ENCODE measurements at regions not wholly inside any gene's neighbourhood (a gene's known extent, or its start where the extent isn't known, plus 50 kb on each side); places are given as distances from the start of the nearest gene placed in this dataset.

DNA sequence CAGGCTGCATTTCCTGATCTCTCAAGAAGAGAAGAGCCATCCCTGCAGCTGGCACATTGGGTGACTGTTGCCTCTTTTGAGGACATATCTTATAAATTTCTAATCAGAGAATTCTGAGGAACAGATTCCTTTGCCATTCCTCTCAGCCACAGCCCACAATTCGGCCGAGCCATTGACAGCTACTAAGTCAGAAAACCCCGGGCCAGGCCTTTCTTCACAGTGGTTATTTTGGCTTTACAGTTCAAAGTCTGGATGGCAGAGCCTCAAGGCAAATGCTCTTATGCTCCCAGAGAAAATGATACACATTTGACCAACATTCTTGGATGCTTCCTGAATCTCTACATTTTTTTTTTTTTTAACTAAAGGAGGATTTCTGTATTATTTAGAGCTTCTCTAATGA is 138.4 kb upstream of the FRMD6 start (continued):
- TF ChIP-seq PRPF4 (IDR thresholded peaks at IDR 0.05; ENCODE audit: low read depth, low read length, poor library complexity, severe bottlenecking) (no peak), ZBTB1 (CRISPR knock-in tag; IDR thresholded peaks at IDR 0.05; ENCODE audit: borderline replicate concordance) (no peak), ATRX (CRISPR knock-in tag; IDR thresholded peaks at IDR 0.05; ENCODE audit: borderline replicate concordance) (no peak)
- TF ChIP-seq, protein P1, sequence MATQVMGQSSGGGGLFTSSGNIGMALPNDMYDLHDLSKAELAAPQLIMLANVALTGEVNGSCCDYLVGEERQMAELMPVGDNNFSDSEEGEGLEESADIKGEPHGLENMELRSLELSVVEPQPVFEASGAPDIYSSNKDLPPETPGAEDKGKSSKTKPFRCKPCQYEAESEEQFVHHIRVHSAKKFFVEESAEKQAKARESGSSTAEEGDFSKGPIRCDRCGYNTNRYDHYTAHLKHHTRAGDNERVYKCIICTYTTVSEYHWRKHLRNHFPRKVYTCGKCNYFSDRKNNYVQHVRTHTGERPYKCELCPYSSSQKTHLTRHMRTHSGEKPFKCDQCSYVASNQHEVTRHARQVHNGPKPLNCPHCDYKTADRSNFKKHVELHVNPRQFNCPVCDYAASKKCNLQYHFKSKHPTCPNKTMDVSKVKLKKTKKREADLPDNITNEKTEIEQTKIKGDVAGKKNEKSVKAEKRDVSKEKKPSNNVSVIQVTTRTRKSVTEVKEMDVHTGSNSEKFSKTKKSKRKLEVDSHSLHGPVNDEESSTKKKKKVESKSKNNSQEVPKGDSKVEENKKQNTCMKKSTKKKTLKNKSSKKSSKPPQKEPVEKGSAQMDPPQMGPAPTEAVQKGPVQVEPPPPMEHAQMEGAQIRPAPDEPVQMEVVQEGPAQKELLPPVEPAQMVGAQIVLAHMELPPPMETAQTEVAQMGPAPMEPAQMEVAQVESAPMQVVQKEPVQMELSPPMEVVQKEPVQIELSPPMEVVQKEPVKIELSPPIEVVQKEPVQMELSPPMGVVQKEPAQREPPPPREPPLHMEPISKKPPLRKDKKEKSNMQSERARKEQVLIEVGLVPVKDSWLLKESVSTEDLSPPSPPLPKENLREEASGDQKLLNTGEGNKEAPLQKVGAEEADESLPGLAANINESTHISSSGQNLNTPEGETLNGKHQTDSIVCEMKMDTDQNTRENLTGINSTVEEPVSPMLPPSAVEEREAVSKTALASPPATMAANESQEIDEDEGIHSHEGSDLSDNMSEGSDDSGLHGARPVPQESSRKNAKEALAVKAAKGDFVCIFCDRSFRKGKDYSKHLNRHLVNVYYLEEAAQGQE (IDR thresholded peaks at IDR 0.05; ENCODE audit: borderline replicate concordance in 1 of 2, low read depth in 1 of 2, low read length in 2 of 2): no peak

- Histone ChIP-seq H3K4me2 (ENCODE audit: low read depth, low read length) (no peak overlapping the region), H3K4me3 (replicated peaks in 1 of 3; ENCODE audit: insufficient read depth in 1 of 3, low read depth in 2 of 3, low read length in 3 of 3) (no peak overlapping the region), H3K27ac (ENCODE audit: extremely low read length, insufficient read depth, low read length) (no peak overlapping the region), H3K79me2 (ENCODE audit: insufficient read depth, low read length) (no peaks in the 10 kb centered on the region), H3K27me3 (ENCODE audit: control insufficient read depth in 1 of 2, insufficient read depth in 2 of 2, low read length in 2 of 2) (no peaks in the 10 kb centered on the region), H3K4me1 (ENCODE audit: insufficient read depth, low read length) (no peaks in the 10 kb centered on the region), H3K36me3 (replicated peaks in 1 of 2; ENCODE audit: control insufficient read depth in 1 of 2, insufficient read depth in 2 of 2, low read length in 2 of 2) (no peaks in the 10 kb centered on the region), H2AFZ (ENCODE audit: low read length) (no peak overlapping the region), H3K9me3 (ENCODE audit: low read length) (no peaks in the 10 kb centered on the region), H3K9ac (ENCODE audit: insufficient read depth, low read depth, low read length) (no peak overlapping the region), H4K20me1 (ENCODE audit: insufficient read depth, low read length) (no peaks in the 10 kb centered on the region)
- in situ Hi-C loops (cut with HindIII; ENCODE audit: extremely low pct_ligation_motif_present, low pct_unique_long_range_greater_than_20kb): no loop called here
- FAIRE-seq: no peak
- ATAC-seq: no peak
- WGBS (ENCODE audit: low lambda C conversion rate): 0% methylated on average over 2 of the region's 2 CpGs
- POLR2A ChIA-PET: no interaction called here
- no TSS peak for BruUV-seq (replicated peaks)
- TF ChIP-seq ZNF737 (CRISPR knock-in tag; IDR thresholded peaks at IDR 0.05; ENCODE audit: borderline replicate concordance) (no peak), GLMP (CRISPR knock-in tag; IDR thresholded peaks at IDR 0.05; ENCODE audit: borderline replicate concordance) (no peak), TAF1 (CRISPR knock-in tag; IDR thresholded peaks at IDR 0.05) (no peak), ZNF512B (CRISPR knock-in tag; IDR thresholded peaks at IDR 0.05; ENCODE audit: borderline replicate concordance) (no peak), PAXIP1 (CRISPR knock-in tag; conservative IDR thresholded peaks at IDR 0.05) (no peak)
- CTCF ChIA-PET (ENCODE audit: low intra/inter-chr PET ratio, low total read pairs): no interaction called here
- intact Hi-C loops (cut with micrococcal nuclease; ENCODE audit: unreplicated experiment): no loop called here
- DNase-seq (ENCODE audit: low spot score): no peak
Measured at GRCh38 chr14:51513933-51514332, 137.8 kb upstream of the FRMD6 start.

Measured in HepG2 (cell line).